Stimulated activated CD4-positive, alpha-beta T cell treated with anti-CD3 and anti-CD28 coated beads, Interleukin-4, amount 100 ng/mL, for 1 hour (primary cell): ENCODE measurements at regions not wholly inside any gene's neighbourhood (a gene's known extent, or its start where the extent isn't known, plus 50 kb on each side); places are given as distances from the start of the nearest gene placed in this dataset.
"Not testable (repeated sequence)": the region's sequence is repeated elsewhere in the genome, so short reads cannot be mapped to it uniquely, and the experiment has no call there.

ENCODE experiments used
- DNase-seq: peaks from one replicate; pipeline ENCODE4 v3.0.0-alpha.2; 2020

- DNase-seq: no peak
Measured at GRCh38 chr10:78327778-78328591, 294.3 kb downstream of the RPS24 start.

GRCh38 chr10:78328592-78329404 is 295.1 kb downstream of the RPS24 start:
- DNase-seq: no peak

GRCh38 chr10:78330884-78331283 is 297.2 kb downstream of the RPS24 start:
- no peak for DNase-seq

GRCh38 chr10:78331391-78331922 is 297.8 kb downstream of the RPS24 start:
- DNase-seq: no peak

- no peak for DNase-seq
Measured at GRCh38 chr10:78332012-78332411, 298.3 kb downstream of the RPS24 start.

GRCh38 chr10:78332657-78333056 is 299.0 kb downstream of the RPS24 start:
- DNase-seq: no peak

- DNase-seq: no peak
Measured at GRCh38 chr10:78333362-78334143, 299.9 kb downstream of the RPS24 start.

GRCh38 chr10:78335371-78335690 is 301.7 kb downstream of the RPS24 start:
- no peak for DNase-seq

- DNase-seq: no peak
Measured at GRCh38 chr10:78335691-78336401, 302.2 kb downstream of the RPS24 start.

- no peak for DNase-seq
Measured at GRCh38 chr10:78336402-78336791, 302.7 kb downstream of the RPS24 start.

- DNase-seq: no peak
Measured at GRCh38 chr10:78337016-78337415, 303.4 kb downstream of the RPS24 start.

GRCh38 chr10:78337646-78338391 is 304.2 kb downstream of the RPS24 start:
- DNase-seq: no peak

- DNase-seq: no peak
Measured at GRCh38 chr10:78338717-78339116, 305.1 kb downstream of the RPS24 start.

- no peak for DNase-seq
Measured at GRCh38 chr10:78339251-78339650, 305.6 kb downstream of the RPS24 start.

- DNase-seq: no peak
Measured at GRCh38 chr10:78341953-78342614, 308.4 kb downstream of the RPS24 start.

- no peak for DNase-seq
Measured at GRCh38 chr10:78342827-78343653, 309.4 kb downstream of the RPS24 start.

GRCh38 chr10:78344257-78344656 is 310.6 kb downstream of the RPS24 start:
- not testable (repeated sequence) for DNase-seq

- not testable (repeated sequence) for DNase-seq
Measured at GRCh38 chr10:78345515-78345914, 311.9 kb downstream of the RPS24 start.

- DNase-seq: no peak
Measured at GRCh38 chr10:78346721-78347120, 313.1 kb downstream of the RPS24 start.
